Progenitor cell of endocrine pancreas (in vitro differentiated cells): ENCODE measurements at regions not wholly inside any gene's neighbourhood (a gene's known extent, or its start where the extent isn't known, plus 50 kb on each side); places are given as distances from the start of the nearest gene placed in this dataset.

Experiments used
- DNase-seq: peaks from one replicate; pipeline ENCODE4 v3.0.0; 2021; ENCODE audit warnings: low spot score; ENCODE audit not compliant: unreplicated experiment
- H3K27ac Mint-ChIP-seq: 2 replicates; pipeline ENCODE4 v1.8.0; 2021; ENCODE audit warnings: mild to moderate bottlenecking, moderate library complexity, mixed read lengths
- H3K27me3 Mint-ChIP-seq: 2 replicates; pipeline ENCODE4 v1.8.0; 2021; ENCODE audit warnings: mixed read lengths
- H3K36me3 Mint-ChIP-seq: 2 replicates; pipeline ENCODE4 v1.8.0; 2022; ENCODE audit warnings: mixed read lengths; ENCODE audit not compliant: insufficient read depth
- H3K4me1 Mint-ChIP-seq: 2 replicates; pipeline ENCODE4 v1.8.0; 2021; ENCODE audit warnings: low read depth, mixed read lengths
- H3K4me3 Mint-ChIP-seq: 2 replicates; pipeline ENCODE4 v1.8.0; 2021; ENCODE audit warnings: low read depth, mild to moderate bottlenecking, moderate library complexity, mixed read lengths
- H3K9me3 Mint-ChIP-seq: 2 replicates; pipeline ENCODE4 v1.8.0; 2021; ENCODE audit warnings: low read depth, mixed read lengths
- CTCF ChIP-seq: fragments of 200-600 bp; sonication (generic); IDR thresholded peaks from one replicate; pipeline ENCODE4 v1.5.0; 2021; ENCODE audit warnings: antibody characterized with exemption, mild to moderate bottlenecking; ENCODE audit not compliant: unreplicated experiment

GRCh38 chr6:163739408-163739725 lies 324.8 kb downstream of the QKI start:
- H3K27ac Mint-ChIP-seq: no peak overlapping the region
- no peaks in the 10 kb centered on the region for H3K4me1 Mint-ChIP-seq
- DNase-seq: no peak
- no peaks in the 10 kb centered on the region for H3K36me3 Mint-ChIP-seq
- H3K27me3 Mint-ChIP-seq: peaks cover 52% of the 10 kb centered on the region
- H3K4me3 Mint-ChIP-seq: no peak overlapping the region
- no peak for TF ChIP-seq CTCF
- peaks cover 6% of the 10 kb centered on the region for H3K9me3 Mint-ChIP-seq

- H3K4me3 Mint-ChIP-seq: no peak overlapping the region
- peaks cover 6% of the 10 kb centered on the region for H3K9me3 Mint-ChIP-seq
- no peak for TF ChIP-seq CTCF
- H3K27me3 Mint-ChIP-seq: peaks cover 54% of the 10 kb centered on the region
- H3K4me1 Mint-ChIP-seq: no peaks in the 10 kb centered on the region
- no peaks in the 10 kb centered on the region for H3K36me3 Mint-ChIP-seq
- H3K27ac Mint-ChIP-seq: no peak overlapping the region
- DNase-seq: no peak
These were observed 324.3 kb downstream of the QKI start for GRCh38 chr6:163738725-163739407.

- Mint-ChIP-seq H3K27me3 (peaks cover 55% of the 10 kb centered on the region), H3K4me1 (no peaks in the 10 kb centered on the region), H3K9me3 (peaks cover 6% of the 10 kb centered on the region), H3K36me3 (no peaks in the 10 kb centered on the region), H3K4me3 (no peak overlapping the region), H3K27ac (no peak overlapping the region)
- no peak for TF ChIP-seq CTCF
- DNase-seq: no peak
These were observed 323.8 kb downstream of the QKI start for GRCh38 chr6:163738304-163738703.

- Mint-ChIP-seq H3K9me3 (peaks cover 6% of the 10 kb centered on the region), H3K27me3 (peaks cover 56% of the 10 kb centered on the region), H3K4me1 (no peaks in the 10 kb centered on the region), H3K4me3 (no peak overlapping the region), H3K36me3 (no peaks in the 10 kb centered on the region), H3K27ac (no peak overlapping the region)
- TF ChIP-seq CTCF: no peak
- DNase-seq: no peak
These were observed 320.6 kb downstream of the QKI start for GRCh38 chr6:163735076-163735475.

- no peaks in the 10 kb centered on the region for H3K4me1 Mint-ChIP-seq
- peaks cover 55% of the 10 kb centered on the region for H3K27me3 Mint-ChIP-seq
- no peak overlapping the region for H3K27ac Mint-ChIP-seq
- no peak overlapping the region for H3K4me3 Mint-ChIP-seq
- no peaks in the 10 kb centered on the region for H3K36me3 Mint-ChIP-seq
- H3K9me3 Mint-ChIP-seq: no peaks in the 10 kb centered on the region
- TF ChIP-seq CTCF: no peak
- DNase-seq: no peak
These were observed 318.5 kb downstream of the QKI start for GRCh38 chr6:163733061-163733460.
